Fibroblast of mammary gland (primary cell): ENCODE measurements at regions not wholly inside any gene's neighbourhood (a gene's known extent, or its start where the extent isn't known, plus 50 kb on each side); places are given as distances from the start of the nearest gene placed in this dataset.

ENCODE experiments used
- DNase-seq: peaks from one replicate; pipeline ENCODE4 v3.0.0-alpha.2; 2010; ENCODE audit warnings: low read depth
- H3K4me3 ChIP-seq: 2 replicates; pipeline ENCODE4 v1.5.1; 2011; ENCODE audit warnings: low read depth, mild to moderate bottlenecking, low read length, moderate library complexity; ENCODE audit not compliant: control insufficient read depth
- CTCF ChIP-seq: conservative IDR thresholded peaks from 2 replicates; pipeline ENCODE4 v1.5.1; 2011; ENCODE audit warnings: low read depth, low read length, inconsistent platforms; ENCODE audit not compliant: control insufficient read depth, insufficient read depth

GRCh38 chr11:29645373-29645772 lies 371.5 kb downstream of the KCNA4 start:
- no peak for TF ChIP-seq CTCF
- no peak for DNase-seq
- H3K4me3 ChIP-seq = no peak overlapping the region

GRCh38 chr11:29641201-29641600 lies 375.6 kb downstream of the KCNA4 start:
- peak; percentile 22 for DNase-seq
- H3K4me3 ChIP-seq = no peak overlapping the region
- TF ChIP-seq CTCF = no peak

DNA sequence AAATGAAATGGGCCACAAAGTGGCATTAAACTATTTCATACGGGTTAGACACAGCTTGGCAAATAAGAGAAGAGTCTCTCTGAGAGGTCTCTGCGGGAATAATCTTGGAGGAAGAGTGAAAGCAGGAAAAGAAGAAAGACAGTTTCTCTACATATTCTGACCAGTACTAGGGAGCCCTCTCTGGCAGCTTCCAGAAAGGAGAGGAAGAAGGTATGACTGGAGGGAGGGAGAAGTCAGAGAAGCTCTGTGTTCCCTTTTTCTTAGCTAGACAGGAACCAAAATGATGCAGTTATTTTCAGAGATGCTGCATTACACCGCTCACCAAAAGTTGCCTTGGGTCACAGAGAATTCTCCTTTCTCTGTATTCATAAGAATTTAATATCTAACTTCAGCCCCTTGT lies 382.1 kb downstream of the KCNA4 start:
- no peak overlapping the region for H3K4me3 ChIP-seq
- DNase-seq = no peak
- no peak for TF ChIP-seq CTCF

DNA sequence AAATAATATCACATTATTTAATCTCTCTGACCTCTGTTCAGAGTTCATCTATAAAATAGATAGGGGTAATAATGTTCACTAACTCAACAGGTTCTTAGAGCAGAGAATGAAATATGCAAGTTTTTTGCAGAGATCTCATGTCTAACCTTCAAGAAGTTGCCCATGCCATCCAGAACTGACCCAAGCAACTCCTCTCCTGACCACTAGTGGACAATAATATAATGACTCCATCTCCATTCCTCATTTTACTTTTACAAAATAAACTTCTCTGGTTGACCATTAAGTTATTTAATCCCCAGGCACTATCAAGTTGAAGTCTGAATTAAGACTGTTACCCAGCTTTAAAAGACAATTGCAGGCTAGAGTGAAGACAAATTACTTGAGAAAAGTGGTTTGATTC lies 382.6 kb downstream of the KCNA4 start:
- peak; percentile 28 for TF ChIP-seq CTCF
- no peak overlapping the region for H3K4me3 ChIP-seq
- no peak for DNase-seq

- no peak overlapping the region for H3K4me3 ChIP-seq
- no peak for DNase-seq
- no peak for TF ChIP-seq CTCF
Measured at GRCh38 chr11:29629286-29629685, 387.5 kb downstream of the KCNA4 start.

- TF ChIP-seq CTCF = no peak
- DNase-seq = no peak
- H3K4me3 ChIP-seq = no peak overlapping the region
Measured at GRCh38 chr11:29628609-29629008, 388.2 kb downstream of the KCNA4 start.

- DNase-seq = no peak
- H3K4me3 ChIP-seq = no peak overlapping the region
- no peak for TF ChIP-seq CTCF
Measured at GRCh38 chr11:29627541-29627940, 389.3 kb downstream of the KCNA4 start.
